ENCODE measurements at regions not wholly inside any gene's neighbourhood (a gene's known extent, or its start where the extent isn't known, plus 50 kb on each side); places are given as distances from the start of the nearest gene placed in this dataset.

GRCh38 chr5:114153833-114154232 lies 208.0 kb upstream of the KCNN2 start:
- DNase-seq (ENCODE audit: low read depth) = no peak

GRCh38 chr5:114166081-114166480 lies 195.8 kb upstream of the KCNN2 start:
- no peak for DNase-seq (ENCODE audit: low read depth)

- no peak for DNase-seq (ENCODE audit: low read depth)
Observed at GRCh38 chr5:114174131-114174530, 187.7 kb upstream of the KCNN2 start.

DNA sequence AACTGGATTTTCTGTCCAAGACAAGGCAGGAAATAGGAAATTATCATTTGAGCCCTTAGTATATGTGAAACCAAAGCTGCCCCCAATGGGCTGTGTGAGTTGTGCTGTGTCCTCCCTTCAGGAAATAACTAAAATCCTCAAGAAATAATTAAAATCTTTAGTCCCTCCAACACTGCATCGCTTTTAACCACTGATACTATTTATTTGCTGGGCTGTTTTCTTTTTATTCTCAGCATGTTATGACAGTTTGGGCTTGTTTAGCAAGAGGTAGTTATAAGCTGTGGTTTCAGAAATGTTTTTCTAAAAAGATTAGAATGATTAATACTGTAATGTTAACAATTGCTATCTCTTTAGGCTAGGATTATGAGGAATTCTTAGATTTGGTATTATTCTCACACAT lies 187.0 kb upstream of the KCNN2 start:
- no peak for DNase-seq (ENCODE audit: low read depth)

DNA sequence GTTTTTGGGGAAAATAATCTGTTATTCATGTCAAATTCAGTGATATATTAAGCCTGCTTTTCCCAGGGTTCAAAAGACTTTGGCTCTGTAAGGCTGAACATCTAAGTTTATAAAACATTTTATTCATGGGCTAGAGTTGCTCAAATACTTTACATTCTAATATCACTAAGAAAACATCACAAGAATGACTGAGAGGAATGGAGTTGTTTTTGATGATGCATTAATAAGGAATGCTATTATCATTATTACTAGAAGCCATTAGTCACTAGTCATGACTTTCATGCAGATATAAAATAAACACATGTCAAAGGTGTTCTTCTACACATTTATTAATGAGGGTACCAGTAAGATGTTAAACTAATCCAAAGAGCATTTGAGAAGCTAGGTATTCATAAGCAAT lies 185.5 kb upstream of the KCNN2 start:
- no peak for DNase-seq (ENCODE audit: low read depth)

GRCh38 chr5:114179134-114179533 lies 182.7 kb upstream of the KCNN2 start:
- no peak for DNase-seq (ENCODE audit: low read depth)

GRCh38 chr5:114184006-114184405 lies 177.9 kb upstream of the KCNN2 start:
- no peak for DNase-seq (ENCODE audit: low read depth)

DNA sequence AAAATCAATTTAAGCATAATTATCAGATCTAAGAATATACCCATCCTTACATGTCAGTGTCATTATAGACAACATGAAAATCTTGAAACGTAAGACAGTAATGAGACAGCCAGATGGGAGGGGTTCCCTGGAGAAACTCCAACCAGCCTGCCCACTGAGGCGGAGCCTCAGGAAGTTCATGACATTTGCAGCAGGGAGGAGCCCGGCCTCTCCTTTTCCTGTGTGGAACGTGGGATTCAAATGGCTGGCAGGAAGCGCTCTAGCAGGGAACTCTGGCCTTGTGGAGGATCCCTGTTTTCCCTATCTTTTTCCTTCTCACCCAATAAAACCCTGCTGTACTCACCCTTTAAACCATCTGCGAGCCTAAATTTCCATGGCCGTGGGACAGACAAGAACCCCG lies 176.6 kb upstream of the KCNN2 start:
- DNase-seq (ENCODE audit: low read depth) = peak; percentile 46

GRCh38 chr5:114191441-114191840 lies 170.4 kb upstream of the KCNN2 start:
- DNase-seq (ENCODE audit: low read depth) = no peak

DNA sequence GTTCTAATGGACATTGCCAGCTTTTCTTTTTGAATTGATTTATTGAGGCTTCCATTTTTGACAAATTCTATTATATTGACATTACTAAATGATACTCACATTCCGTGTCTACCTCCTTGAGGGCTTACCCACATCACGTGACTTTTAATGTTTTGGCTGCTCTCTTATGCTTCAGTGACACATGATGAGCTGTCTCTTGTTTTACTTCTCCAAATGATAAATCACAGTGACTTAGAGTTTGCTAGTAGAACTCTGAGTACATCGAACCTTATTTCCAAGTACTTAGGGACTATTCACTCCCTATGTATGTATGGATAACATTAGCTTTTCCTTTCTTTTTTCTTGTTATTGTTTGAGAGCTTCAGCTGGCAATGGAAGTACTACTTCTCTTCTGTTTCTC lies 169.8 kb upstream of the KCNN2 start:
- DNase-seq (ENCODE audit: low read depth) = peak; percentile 28

GRCh38 chr5:114201332-114201731 lies 160.5 kb upstream of the KCNN2 start:
- no peak for DNase-seq (ENCODE audit: low read depth)

DNA sequence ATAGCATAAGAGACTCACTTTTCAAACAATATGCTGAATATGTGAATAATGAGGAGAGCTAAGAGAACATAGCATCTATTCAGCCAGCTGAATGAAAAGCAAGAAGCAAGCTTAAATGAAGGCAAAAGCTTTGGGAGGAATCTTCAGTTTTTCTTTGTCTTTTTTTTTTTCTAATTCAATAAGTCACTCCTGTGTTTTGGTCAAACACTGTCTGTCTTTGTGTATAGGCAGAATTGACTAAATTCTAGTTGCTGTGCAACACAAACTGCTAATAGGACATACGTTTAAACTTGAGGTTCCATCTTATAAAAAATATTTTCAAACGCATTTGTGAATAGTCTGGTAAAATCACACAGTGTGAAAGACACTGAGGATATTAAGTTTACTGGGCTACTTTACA lies 156.9 kb upstream of the KCNN2 start:
- no peak for DNase-seq (ENCODE audit: low read depth)

DNA sequence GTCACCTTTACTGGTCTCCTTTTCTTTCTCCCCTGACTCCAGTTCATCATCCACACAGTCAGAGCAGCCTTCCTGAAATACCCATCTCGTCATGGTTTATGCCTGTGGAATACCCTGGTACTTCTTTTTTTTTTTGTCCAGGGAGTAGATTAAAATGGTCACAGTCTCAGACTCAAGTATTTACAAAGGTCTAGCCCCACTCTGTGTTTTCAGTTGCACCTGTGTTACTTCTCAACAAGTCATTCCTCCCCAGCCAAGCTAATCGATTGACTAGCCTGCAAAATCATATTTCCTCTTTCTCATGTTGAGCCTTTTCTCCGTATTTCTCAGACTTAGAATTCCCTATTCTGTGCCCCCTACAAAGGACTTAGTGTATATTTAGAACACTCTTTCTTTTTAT lies 155.2 kb upstream of the KCNN2 start:
- DNase-seq (ENCODE audit: low read depth) = no peak

- no peak for DNase-seq (ENCODE audit: low read depth)
Observed at GRCh38 chr5:114207615-114208014, 154.3 kb upstream of the KCNN2 start.

DNA sequence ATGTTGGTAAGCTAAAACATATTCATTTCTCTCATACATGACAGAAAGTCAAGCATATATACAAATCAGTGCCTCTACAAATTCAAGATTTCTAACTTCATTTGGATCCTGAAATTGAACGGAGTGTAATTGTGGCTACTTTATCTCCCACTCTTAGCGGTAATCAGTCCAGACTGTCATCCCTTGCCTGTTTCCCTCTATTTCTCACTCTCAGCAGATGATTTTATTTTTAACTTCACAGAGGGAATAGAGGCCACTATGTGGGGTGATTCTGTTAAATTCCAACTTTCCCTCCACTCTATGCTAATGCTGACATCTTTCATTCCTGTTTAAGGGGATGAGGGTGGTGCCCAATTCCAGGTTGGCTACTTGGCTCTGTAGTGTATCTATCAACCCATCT lies 153.8 kb upstream of the KCNN2 start:
- no peak for DNase-seq (ENCODE audit: low read depth)

- DNase-seq (ENCODE audit: low read depth) = no peak
Observed at GRCh38 chr5:114208588-114208987, 153.3 kb upstream of the KCNN2 start.

DNA sequence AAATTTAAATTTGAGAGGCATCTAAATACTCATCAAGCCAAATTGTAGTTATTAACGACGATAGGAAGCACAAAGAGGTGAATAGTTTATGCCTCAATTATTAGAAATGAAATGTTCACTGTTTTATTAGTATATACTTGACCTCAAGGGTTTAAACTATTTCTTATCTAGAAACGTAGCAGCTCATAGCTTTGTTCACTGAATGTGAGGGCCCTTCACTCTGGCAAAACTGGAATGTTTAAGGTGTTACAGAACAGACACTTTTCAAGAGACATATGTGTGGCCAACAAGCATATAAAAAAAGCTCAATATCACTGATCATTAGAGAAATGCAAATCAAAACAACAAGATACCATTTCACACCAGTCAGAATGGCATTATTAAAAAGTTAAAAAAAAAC lies 151.2 kb upstream of the KCNN2 start:
- no peak for DNase-seq (ENCODE audit: low read depth)

- DNase-seq (ENCODE audit: low read depth) = no peak
Observed at GRCh38 chr5:114221807-114222206, 140.1 kb upstream of the KCNN2 start.

DNA sequence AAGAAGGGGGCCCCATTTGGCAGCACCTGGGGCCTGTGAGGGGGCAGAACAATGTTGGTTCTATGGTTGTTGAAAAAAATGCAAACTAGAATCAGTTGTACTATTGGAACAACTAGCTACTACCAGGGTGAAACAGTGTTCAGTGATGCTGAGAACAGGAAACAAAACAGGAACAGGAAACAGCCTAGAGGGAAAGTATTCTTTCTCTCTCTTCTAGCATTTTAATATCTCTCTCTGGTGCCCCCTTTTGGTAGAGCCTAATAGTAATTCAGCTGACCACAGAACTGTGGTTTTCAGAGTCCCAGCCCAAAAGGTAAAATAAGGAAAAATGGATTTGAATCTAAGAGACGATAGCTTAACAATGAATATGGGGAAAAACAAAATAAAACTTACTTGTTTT lies 138.0 kb upstream of the KCNN2 start:
- DNase-seq (ENCODE audit: low read depth) = no peak

DNA sequence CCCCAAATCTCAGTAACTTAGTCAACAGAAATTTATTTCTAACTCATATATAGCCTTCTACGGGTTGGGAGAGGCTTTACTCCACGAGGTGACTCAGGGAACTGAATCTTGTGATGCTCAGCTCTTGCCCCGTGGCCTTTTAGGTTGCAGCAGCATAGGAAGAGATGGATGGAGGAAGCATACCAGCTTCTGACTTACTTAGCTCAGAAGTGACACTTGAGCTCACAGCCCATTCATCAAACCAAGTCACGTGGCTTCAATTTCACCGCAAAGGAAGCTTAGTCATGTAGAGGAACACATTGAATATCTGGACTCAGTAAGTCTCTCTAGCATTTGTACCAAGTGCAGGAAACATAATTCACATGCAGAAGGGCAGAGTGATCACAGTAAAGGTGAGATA lies 124.1 kb upstream of the KCNN2 start:
- DNase-seq (ENCODE audit: low read depth) = peak; percentile 63

DNA sequence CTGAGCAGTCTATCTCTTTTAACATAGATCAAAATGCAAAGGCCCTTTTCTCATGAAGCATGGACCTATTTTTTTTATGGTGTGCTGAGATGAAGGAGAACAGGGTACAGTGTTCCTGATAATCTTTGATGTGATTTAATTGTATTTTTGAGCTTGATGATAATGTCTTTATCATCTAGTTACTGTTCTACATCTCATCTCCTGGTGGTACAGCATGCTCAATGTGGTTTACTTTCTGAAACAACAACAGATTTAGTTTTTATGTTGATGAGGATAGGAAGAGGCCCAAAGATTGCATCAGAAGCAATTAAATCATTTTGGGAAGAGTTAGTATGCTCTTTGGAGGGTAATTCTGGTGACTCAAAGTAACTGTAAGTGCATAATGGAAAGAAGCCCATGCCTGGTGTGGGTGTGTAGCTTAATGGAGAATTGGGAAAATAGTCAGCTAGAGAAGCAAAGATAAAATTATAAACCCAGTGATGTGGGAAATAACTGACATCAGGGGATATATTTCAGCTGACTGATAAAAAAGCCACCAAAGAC lies 123.0 kb upstream of the KCNN2 start:
- no peak for DNase-seq (ENCODE audit: low read depth)

GRCh38 chr5:114243281-114243971 lies 118.4 kb upstream of the KCNN2 start:
- DNase-seq (ENCODE audit: low read depth) = peak; percentile 30

DNA sequence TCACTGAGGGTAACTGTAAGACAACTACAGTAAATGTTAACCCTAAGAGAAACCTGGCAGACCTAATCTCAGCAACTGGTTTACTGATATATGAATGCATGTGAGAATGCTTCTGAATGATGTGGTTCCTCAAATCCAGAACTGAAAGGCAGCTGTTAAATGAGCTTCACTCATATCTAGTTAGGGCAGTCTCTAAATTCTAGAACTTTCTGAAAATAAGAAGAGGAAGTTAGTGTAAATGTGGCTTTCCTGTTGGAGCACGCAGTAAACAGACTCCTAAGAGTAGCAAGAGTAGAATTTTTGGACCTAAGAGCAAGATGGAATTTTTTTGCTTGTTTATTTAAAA lies 117.9 kb upstream of the KCNN2 start:
- DNase-seq (ENCODE audit: low read depth) = no peak

- DNase-seq (ENCODE audit: low read depth) = no peak
Observed at GRCh38 chr5:114249823-114250222, 112.0 kb upstream of the KCNN2 start.
